ENCODE measurements at regions not wholly inside any gene's neighbourhood (a gene's known extent, or its start where the extent isn't known, plus 50 kb on each side); places are given as distances from the start of the nearest gene placed in this dataset.

DNA sequence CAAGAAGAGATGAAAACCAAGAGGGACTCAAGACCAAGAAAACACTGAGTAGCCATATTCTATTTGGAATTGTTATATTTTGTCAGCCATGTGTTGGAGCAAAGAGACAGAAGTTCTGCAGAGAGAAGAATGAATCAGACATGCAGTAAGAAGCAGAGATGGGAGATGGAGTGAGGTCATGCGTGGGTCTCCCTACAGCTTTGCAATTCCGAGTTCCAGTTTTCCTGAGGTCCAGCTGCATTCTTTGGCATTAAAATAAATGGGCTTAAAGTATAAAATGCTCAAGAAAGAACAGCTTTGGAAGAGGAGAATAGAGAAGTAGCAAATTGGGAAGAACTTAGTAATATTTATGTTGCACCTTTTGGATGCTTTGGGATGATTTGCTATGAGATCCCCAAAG lies 361.6 kb downstream of the NPR3 start:
- no peak overlapping the region for H3K27ac Mint-ChIP-seq (ENCODE audit: unreplicated experiment)
- H3K27me3 Mint-ChIP-seq (ENCODE audit: unreplicated experiment), result no peaks in the 10 kb centered on the region
- TF ChIP-seq CTCF (IDR thresholded peaks at IDR 0.05; ENCODE audit: unreplicated experiment), result no peak
- H3K4me3 Mint-ChIP-seq (ENCODE audit: low read depth, unreplicated experiment), result no peak overlapping the region
- H3K4me1 Mint-ChIP-seq (ENCODE audit: low read depth, unreplicated experiment), result no peaks in the 10 kb centered on the region
- intact Hi-C loops (cut with micrococcal nuclease; ENCODE audit: unreplicated experiment), result no loop called here
- H3K9me3 Mint-ChIP-seq (ENCODE audit: low read depth, unreplicated experiment), result no peaks in the 10 kb centered on the region
- CTCF ChIA-PET, result no interaction called here
- no peaks in the 10 kb centered on the region for H3K36me3 Mint-ChIP-seq (ENCODE audit: insufficient read depth, unreplicated experiment)
- no TSS peak for BruUV-seq (replicated peaks)
- DNase-seq, result no peak

DNA sequence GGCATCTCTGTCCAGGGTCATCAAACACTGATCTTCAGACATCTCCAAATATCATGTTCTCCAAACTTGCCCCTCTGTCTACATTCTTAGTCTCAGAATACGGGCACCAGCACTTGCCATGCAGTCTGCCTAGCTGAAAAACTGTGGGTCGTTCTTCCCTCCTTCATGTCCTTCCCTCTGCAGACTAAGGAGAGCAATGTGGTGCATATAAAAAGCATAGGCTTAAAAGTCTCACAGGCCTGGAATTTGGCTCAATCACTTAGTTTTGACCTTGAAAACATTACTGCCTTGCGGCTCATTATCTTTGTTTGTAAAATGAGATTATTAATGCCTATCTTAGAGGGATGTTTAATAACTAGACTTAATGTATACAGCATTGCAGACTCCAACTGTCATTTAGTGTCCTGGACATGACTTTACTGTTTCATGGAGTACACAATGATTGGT lies 362.8 kb downstream of the NPR3 start:
- no TSS peak for BruUV-seq (replicated peaks)

GRCh38 chr5:33074548-33074947 lies 363.4 kb downstream of the NPR3 start:
- H3K27ac Mint-ChIP-seq (ENCODE audit: unreplicated experiment), result no peak overlapping the region
- no peaks in the 10 kb centered on the region for H3K36me3 Mint-ChIP-seq (ENCODE audit: insufficient read depth, unreplicated experiment)
- CTCF ChIA-PET, result no interaction called here
- H3K4me1 Mint-ChIP-seq (ENCODE audit: low read depth, unreplicated experiment), result no peaks in the 10 kb centered on the region
- H3K27me3 Mint-ChIP-seq (ENCODE audit: unreplicated experiment), result no peaks in the 10 kb centered on the region
- peaks cover 2% of the 10 kb centered on the region for H3K9me3 Mint-ChIP-seq (ENCODE audit: low read depth, unreplicated experiment)
- H3K4me3 Mint-ChIP-seq (ENCODE audit: low read depth, unreplicated experiment), result no peak overlapping the region
- intact Hi-C loops (cut with micrococcal nuclease; ENCODE audit: unreplicated experiment), result no loop called here
- no peak for DNase-seq
- no TSS peak for BruUV-seq (replicated peaks)
- no peak for TF ChIP-seq CTCF (IDR thresholded peaks at IDR 0.05; ENCODE audit: unreplicated experiment)

More for the DNA sequence above, 362.8 kb downstream of the NPR3 start:
- Mint-ChIP-seq H3K27ac (ENCODE audit: unreplicated experiment) (no peak overlapping the region), H3K36me3 (ENCODE audit: insufficient read depth, unreplicated experiment) (no peaks in the 10 kb centered on the region), H3K4me1 (ENCODE audit: low read depth, unreplicated experiment) (no peaks in the 10 kb centered on the region), H3K4me3 (ENCODE audit: low read depth, unreplicated experiment) (no peak overlapping the region), H3K27me3 (ENCODE audit: unreplicated experiment) (no peaks in the 10 kb centered on the region), H3K9me3 (ENCODE audit: low read depth, unreplicated experiment) (peaks cover 2% of the 10 kb centered on the region)
- DNase-seq, result no peak
- TF ChIP-seq CTCF (IDR thresholded peaks at IDR 0.05; ENCODE audit: unreplicated experiment), result no peak
- CTCF ChIA-PET, result no interaction called here
- intact Hi-C loops (cut with micrococcal nuclease; ENCODE audit: unreplicated experiment), result no loop called here

GRCh38 chr5:33075731-33076130 lies 364.6 kb downstream of the NPR3 start:
- no peak for DNase-seq
- BruUV-seq (replicated peaks), result no TSS peak
- intact Hi-C loops (cut with micrococcal nuclease; ENCODE audit: unreplicated experiment), result no loop called here
- CTCF ChIA-PET, result no interaction called here
- no peaks in the 10 kb centered on the region for H3K36me3 Mint-ChIP-seq (ENCODE audit: insufficient read depth, unreplicated experiment)
- TF ChIP-seq CTCF (IDR thresholded peaks at IDR 0.05; ENCODE audit: unreplicated experiment), result no peak
- no peaks in the 10 kb centered on the region for H3K27me3 Mint-ChIP-seq (ENCODE audit: unreplicated experiment)
- peaks cover 2% of the 10 kb centered on the region for H3K9me3 Mint-ChIP-seq (ENCODE audit: low read depth, unreplicated experiment)
- no peaks in the 10 kb centered on the region for H3K4me1 Mint-ChIP-seq (ENCODE audit: low read depth, unreplicated experiment)
- H3K4me3 Mint-ChIP-seq (ENCODE audit: low read depth, unreplicated experiment), result no peak overlapping the region
- H3K27ac Mint-ChIP-seq (ENCODE audit: unreplicated experiment), result no peak overlapping the region

DNA sequence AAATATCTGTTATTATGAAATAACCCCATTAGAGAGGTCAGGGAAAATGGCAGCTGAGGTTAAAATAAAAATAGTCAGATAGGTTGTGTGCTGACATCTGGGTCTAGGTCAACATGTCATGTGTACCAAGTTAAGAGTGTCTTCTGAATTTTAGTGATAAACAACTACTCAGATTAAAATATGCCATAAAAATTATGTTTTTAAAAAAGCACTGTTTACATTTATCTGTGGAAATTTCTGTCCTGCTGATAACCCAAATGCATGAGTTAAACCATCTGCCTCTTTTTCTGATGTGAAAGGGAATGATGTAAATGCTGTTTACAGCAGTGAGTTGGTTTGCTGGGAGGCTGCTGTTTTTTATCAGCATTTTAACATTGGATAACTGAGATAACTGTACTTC lies 361.2 kb upstream of the TARS1 start:
- no peaks in the 10 kb centered on the region for H3K36me3 Mint-ChIP-seq (ENCODE audit: insufficient read depth, unreplicated experiment)
- no TSS peak for BruUV-seq (replicated peaks)
- intact Hi-C loops (cut with micrococcal nuclease; ENCODE audit: unreplicated experiment), result no loop called here
- CTCF ChIA-PET, result no interaction called here
- H3K27ac Mint-ChIP-seq (ENCODE audit: unreplicated experiment), result no peak overlapping the region
- no peak for TF ChIP-seq CTCF (IDR thresholded peaks at IDR 0.05; ENCODE audit: unreplicated experiment)
- H3K4me3 Mint-ChIP-seq (ENCODE audit: low read depth, unreplicated experiment), result no peak overlapping the region
- H3K4me1 Mint-ChIP-seq (ENCODE audit: low read depth, unreplicated experiment), result no peaks in the 10 kb centered on the region
- H3K9me3 Mint-ChIP-seq (ENCODE audit: low read depth, unreplicated experiment), result peaks cover 2% of the 10 kb centered on the region
- no peak for DNase-seq
- H3K27me3 Mint-ChIP-seq (ENCODE audit: unreplicated experiment), result no peaks in the 10 kb centered on the region
